GM21515 (cell line): ENCODE measurements at regions not wholly inside any gene's neighbourhood (a gene's known extent, or its start where the extent isn't known, plus 50 kb on each side); places are given as distances from the start of the nearest gene placed in this dataset.

Source experiments
- ATAC-seq: cut with Tn5 transposase; IDR thresholded peaks from one replicate; pipeline ENCODE4 v1.9.1; 2021; ENCODE audit not compliant: unreplicated experiment

GRCh38 chr11:25860677-25861450, 471.1 kb upstream of the ANO3 start:
- no peak for ATAC-seq

- ATAC-seq, result no peak
Measured at GRCh38 chr11:25862159-25862558, 469.8 kb upstream of the ANO3 start.

GRCh38 chr11:25863986-25864385, 467.9 kb upstream of the ANO3 start:
- ATAC-seq, result no peak

GRCh38 chr11:25876456-25876965, 455.4 kb upstream of the ANO3 start:
- no peak for ATAC-seq

- ATAC-seq, result no peak
Measured at GRCh38 chr11:25886036-25886435, 445.9 kb upstream of the ANO3 start.

- no peak for ATAC-seq
Measured at GRCh38 chr11:25890626-25891260, 441.2 kb upstream of the ANO3 start.

GRCh38 chr11:25891960-25892359, 440.0 kb upstream of the ANO3 start:
- no peak for ATAC-seq

- no peak for ATAC-seq
Measured at GRCh38 chr11:25899617-25900160, 432.2 kb upstream of the ANO3 start.

GRCh38 chr11:25900814-25901213, 431.1 kb upstream of the ANO3 start:
- no peak for ATAC-seq

- ATAC-seq, result no peak
Measured at GRCh38 chr11:25901415-25901814, 430.5 kb upstream of the ANO3 start.

GRCh38 chr11:25902476-25902875, 429.5 kb upstream of the ANO3 start:
- ATAC-seq, result no peak

- ATAC-seq, result no peak
Measured at GRCh38 chr11:25908726-25909125, 423.2 kb upstream of the ANO3 start.

GRCh38 chr11:25910086-25910485, 421.8 kb upstream of the ANO3 start:
- ATAC-seq, result no peak

- no peak for ATAC-seq
Measured at GRCh38 chr11:25920356-25920755, 411.6 kb upstream of the ANO3 start.

- ATAC-seq, result no peak
Measured at GRCh38 chr11:25924586-25924985, 407.3 kb upstream of the ANO3 start.

GRCh38 chr11:25925359-25925758, 406.6 kb upstream of the ANO3 start:
- no peak for ATAC-seq

GRCh38 chr11:25927411-25927953, 404.4 kb upstream of the ANO3 start:
- ATAC-seq, result no peak

- ATAC-seq, result no peak
Measured at GRCh38 chr11:25928076-25928475, 403.9 kb upstream of the ANO3 start.

- ATAC-seq, result no peak
Measured at GRCh38 chr11:25938952-25939351, 393.0 kb upstream of the ANO3 start.

- no peak for ATAC-seq
Measured at GRCh38 chr11:25939691-25940090, 392.2 kb upstream of the ANO3 start.

- ATAC-seq, result no peak
Measured at GRCh38 chr11:25941353-25941752, 390.6 kb upstream of the ANO3 start.

- no peak for ATAC-seq
Measured at GRCh38 chr11:25943031-25943430, 388.9 kb upstream of the ANO3 start.
